OCI-LY7 (cell line): ENCODE measurements at regions not wholly inside any gene's neighbourhood (a gene's known extent, or its start where the extent isn't known, plus 50 kb on each side); places are given as distances from the start of the nearest gene placed in this dataset.

Experiments
- CTCF ChIP-seq: fragments of 200-600 bp; sonication (generic); conservative IDR thresholded peaks from 2 replicates; pipeline ENCODE4 v1.5.1; 2014; ENCODE audit warnings: mild to moderate bottlenecking, antibody characterized with exemption, low read length, moderate library complexity, mixed read lengths
- EZH2phosphoT487 ChIP-seq: fragments of 200-600 bp; sonication (generic); IDR thresholded peaks from 2 replicates; pipeline ENCODE4 v1.6.1; 2018; ENCODE audit warnings: low read depth, borderline replicate concordance, mild to moderate bottlenecking, mixed run types, antibody characterized with exemption, low read length, moderate library complexity, mixed read lengths

- TF ChIP-seq CTCF = no peak
- no peak for TF ChIP-seq EZH2phosphoT487
Observed at GRCh38 chr6:111926731-111927302, 53.6 kb upstream of the FYN start.
